GM10248 (cell line): ENCODE measurements at regions not wholly inside any gene's neighbourhood (a gene's known extent, or its start where the extent isn't known, plus 50 kb on each side); places are given as distances from the start of the nearest gene placed in this dataset.

Source experiments
- CTCF ChIA-PET: fragments of 300-600 bp; sonication (Branson Sonifier 250); formaldehyde crosslinking; extraction: SDS; loops from one replicate; lab custom pipeline; 2021; ENCODE audit warnings: antibody characterized with exemption; lab: Yijun Ruan, JAX
- POLR2A ChIA-PET: fragments of 350-650 bp; sonication (Branson Sonifier 250); formaldehyde crosslinking; extraction: SDS; loops from one replicate; lab custom pipeline; 2020; ENCODE audit warnings: antibody characterized with exemption; lab: Yijun Ruan, JAX
- DNase-seq: peaks from one replicate; pipeline ENCODE4 v3.0.0; 2012; ENCODE audit errors: extremely low spot score
- CTCF ChIP-seq: IDR thresholded peaks from 2 replicates; pipeline ENCODE4 v1.5.1; 2012; ENCODE audit warnings: mild to moderate bottlenecking, low read depth; ENCODE audit errors: extremely low read depth, missing control alignments, control extremely low read depth

GRCh38 chr2:120592084-120592483 is 143.6 kb upstream of the GLI2 start:
- ChIA-PET CTCF (no interaction called here), POLR2A (no interaction called here)
- no peak for DNase-seq
- no peak for TF ChIP-seq CTCF

GRCh38 chr2:120593921-120594686 is 141.6 kb upstream of the GLI2 start:
- DNase-seq, result no peak
- ChIA-PET POLR2A (no interaction called here), CTCF (no interaction called here)
- TF ChIP-seq CTCF, result no peak

DNA sequence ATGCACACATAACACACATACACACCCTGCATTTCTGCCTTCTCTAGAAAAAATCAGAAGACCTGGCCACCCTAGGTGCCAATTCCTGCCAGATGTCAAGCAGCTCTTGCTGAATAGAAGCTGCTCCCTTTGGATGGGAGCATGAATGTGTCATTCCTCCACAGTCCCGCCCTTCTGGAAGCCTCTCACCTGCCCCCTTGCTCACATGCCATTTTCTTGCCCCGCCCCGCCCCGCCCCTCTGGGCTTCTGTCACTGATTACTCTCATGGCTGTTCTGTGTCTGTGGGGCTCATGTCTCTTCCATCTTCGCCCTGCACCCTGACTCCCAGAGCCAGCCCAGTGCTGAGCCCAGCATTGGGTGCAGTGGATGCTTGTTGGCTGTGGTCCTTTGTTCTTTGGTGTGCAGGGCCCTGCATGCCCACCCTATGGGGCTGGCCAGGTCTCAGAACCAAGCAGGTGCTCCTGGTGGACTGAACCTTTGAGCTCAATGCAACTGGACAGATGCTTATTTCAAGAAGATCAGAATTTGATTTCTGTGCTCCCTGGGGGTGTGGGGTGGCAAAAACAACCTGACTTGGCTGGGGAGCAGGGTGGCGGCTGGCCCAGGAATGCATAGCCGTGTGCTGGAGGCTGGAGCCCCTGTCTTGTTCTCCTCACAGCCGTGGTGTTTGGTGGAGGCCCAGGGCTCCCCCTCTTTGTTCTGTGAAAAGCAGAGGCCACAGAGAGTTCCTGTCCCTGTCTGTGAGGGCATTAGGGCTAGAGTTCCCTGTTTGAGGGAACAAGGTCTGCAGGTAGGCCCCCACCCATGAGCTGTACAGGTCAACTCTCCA is 140.6 kb upstream of the GLI2 start:
- CTCF ChIA-PET, result no interaction called here
- TF ChIP-seq CTCF, result no peak
- POLR2A ChIA-PET, result no interaction called here
- DNase-seq, result no peak

- POLR2A ChIA-PET, result no interaction called here
- TF ChIP-seq CTCF, result no peak
- no peak for DNase-seq
- CTCF ChIA-PET, result no interaction called here
Measured at GRCh38 chr2:120595739-120596138, 139.9 kb upstream of the GLI2 start.

DNA sequence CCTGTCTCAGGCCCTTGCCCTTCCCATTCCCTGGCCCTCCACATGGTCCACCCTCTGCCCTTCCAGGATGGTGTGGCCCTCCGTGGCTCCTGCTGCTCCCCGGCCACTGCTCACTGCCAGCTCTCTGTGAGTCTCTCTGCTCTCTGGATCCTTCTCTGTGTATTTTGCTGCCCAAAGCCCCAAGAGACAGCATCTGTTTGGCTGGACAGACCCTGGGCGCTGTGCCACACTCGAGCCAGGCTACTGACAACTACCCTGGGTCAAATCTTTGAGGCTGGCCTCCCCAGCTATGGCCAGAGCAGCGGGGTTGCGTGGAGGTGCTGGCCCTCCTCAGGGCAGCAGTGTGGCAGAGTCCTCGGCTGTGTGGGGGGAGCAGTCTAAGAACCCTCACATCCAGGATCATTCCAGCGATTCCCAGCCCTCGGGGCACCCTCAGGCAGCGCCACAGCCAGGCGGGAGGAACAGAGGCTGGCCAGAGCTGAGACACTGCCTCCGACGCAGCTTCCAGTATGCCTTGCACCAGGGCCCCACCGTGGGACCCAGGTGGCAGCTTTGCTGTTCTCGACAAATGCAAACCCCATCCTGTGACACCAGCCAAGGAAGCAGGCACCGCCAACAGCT is 139.4 kb upstream of the GLI2 start:
- ChIA-PET CTCF (interaction anchor here (0.9 kb wide), 1 partner anchor 15 kb away, joined by 3 read pairs; no protein-coding TSS in a partner anchor), POLR2A (no interaction called here)
- no peak for DNase-seq
- TF ChIP-seq CTCF, result no peak

- no peak for DNase-seq
- CTCF ChIA-PET, result interaction anchor here (0.9 kb wide), 1 partner anchor 14 kb away, joined by 3 read pairs; no protein-coding TSS in a partner anchor
- TF ChIP-seq CTCF, result no peak
- POLR2A ChIA-PET, result no interaction called here
Measured at GRCh38 chr2:120596990-120597594, 138.6 kb upstream of the GLI2 start.
